Natural killer cell (primary cell): ENCODE measurements at regions not wholly inside any gene's neighbourhood (a gene's known extent, or its start where the extent isn't known, plus 50 kb on each side); places are given as distances from the start of the nearest gene placed in this dataset.

Experiments
- ATAC-seq, 3 donors: fragments of 150-1000 bp in 2 of 3; fragments of 200-7000 bp in 1 of 3; cut with Tn5 transposase; 1 replicate in 1 of 3; 2 replicates in 2 of 3; pipeline ENCODE4 v1.10.0; 2021; ENCODE audit warnings: mild to moderate bottlenecking in 2 of 3, moderate library complexity in 2 of 3
- DNase-seq, 2 donors: peaks; one replicate each; pipeline versions ENCODE4 v3.0.0 to v3.0.0-alpha.2; 2013 to 2021; ENCODE audit warnings: mixed read lengths in 1 of 2
- H3K27ac ChIP-seq: one replicate; pipeline ENCODE4 v1.5.1; 2013; ENCODE audit warnings: mild to moderate bottlenecking, low read length
- H3K27me3 ChIP-seq: one replicate; pipeline ENCODE4 v1.6.1; 2013; ENCODE audit warnings: low read length; ENCODE audit not compliant: control insufficient read depth, insufficient read depth
- H3K36me3 ChIP-seq: one replicate; pipeline ENCODE4 v1.6.1; 2013; ENCODE audit warnings: low read length; ENCODE audit not compliant: control insufficient read depth, insufficient read depth
- H3K4me1 ChIP-seq: one replicate; pipeline ENCODE4 v1.6.1; 2013; ENCODE audit warnings: low read length; ENCODE audit not compliant: control insufficient read depth, insufficient read depth
- H3K4me3 ChIP-seq: one replicate; pipeline ENCODE4 v1.5.1; 2013; ENCODE audit warnings: low read length
- H3K9me3 ChIP-seq: one replicate; pipeline ENCODE4 v1.6.1; 2013; ENCODE audit warnings: low read length; ENCODE audit not compliant: control insufficient read depth, insufficient read depth
- H3K27ac Mint-ChIP-seq, 2 donors: one replicate each; pipeline ENCODE4 v1.8.0; 2022; ENCODE audit warnings: mild to moderate bottlenecking in 2 of 2, mixed read lengths in 2 of 2, moderate library complexity in 1 of 2
- H3K27me3 Mint-ChIP-seq, 2 donors: one replicate each; pipeline ENCODE4 v1.8.0; 2022; ENCODE audit warnings: low read depth in 2 of 2, mixed read lengths in 2 of 2
- H3K36me3 Mint-ChIP-seq: one replicate; pipeline ENCODE4 v1.8.0; 2022; ENCODE audit warnings: mixed read lengths
- H3K4me1 Mint-ChIP-seq, 2 donors: one replicate each; pipeline ENCODE4 v1.8.0; 2022; ENCODE audit warnings: mixed read lengths in 2 of 2
- H3K4me3 Mint-ChIP-seq: one replicate; pipeline ENCODE4 v1.8.0; 2022; ENCODE audit warnings: mild to moderate bottlenecking, moderate library complexity, mixed read lengths
- H3K9me3 Mint-ChIP-seq, 2 donors: one replicate each; pipeline ENCODE4 v1.8.0; 2022; ENCODE audit warnings: mixed read lengths in 2 of 2
- WGBS: methylation state at CpG from one replicate; pipeline ENCODE4 v1.1.7; 2013; ENCODE audit warnings: missing lambda C conversion rate; ENCODE audit not compliant: insufficient coverage; 5-methylcytosine and 5-hydroxymethylcytosine counted together
- intact Hi-C: fragments of 100-400 bp; cut with micrococcal nuclease; formaldehyde crosslinking; loops from one replicate; pipeline ENCODE4 v1.14.2; 2022
- TF ChIP-seq, protein P1 (sequence below): fragments of 200-600 bp; IDR thresholded peaks from one replicate; pipeline ENCODE4 v1.8.0; 2022; ENCODE audit warnings: antibody characterized with exemption

DNA sequence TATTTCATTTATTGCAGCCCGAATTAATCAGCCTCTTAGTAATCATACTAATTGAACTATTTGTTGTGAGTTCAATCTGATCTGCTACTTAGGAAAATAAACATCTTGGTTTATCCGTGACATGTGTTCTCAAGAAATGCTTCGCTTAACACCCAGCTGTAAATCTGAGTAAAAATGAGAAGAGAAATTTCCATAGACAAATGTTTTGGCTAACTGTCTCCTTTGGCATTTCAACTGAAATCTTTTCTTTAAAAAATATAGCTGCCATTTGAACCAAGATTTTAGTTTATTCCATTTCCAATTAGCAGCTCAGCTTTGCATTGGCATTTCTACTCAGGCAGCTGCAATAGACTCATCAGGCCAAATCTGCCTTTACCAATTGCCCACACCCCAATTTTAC is 180.5 kb upstream of the PTER start:
- TF ChIP-seq, protein P1, sequence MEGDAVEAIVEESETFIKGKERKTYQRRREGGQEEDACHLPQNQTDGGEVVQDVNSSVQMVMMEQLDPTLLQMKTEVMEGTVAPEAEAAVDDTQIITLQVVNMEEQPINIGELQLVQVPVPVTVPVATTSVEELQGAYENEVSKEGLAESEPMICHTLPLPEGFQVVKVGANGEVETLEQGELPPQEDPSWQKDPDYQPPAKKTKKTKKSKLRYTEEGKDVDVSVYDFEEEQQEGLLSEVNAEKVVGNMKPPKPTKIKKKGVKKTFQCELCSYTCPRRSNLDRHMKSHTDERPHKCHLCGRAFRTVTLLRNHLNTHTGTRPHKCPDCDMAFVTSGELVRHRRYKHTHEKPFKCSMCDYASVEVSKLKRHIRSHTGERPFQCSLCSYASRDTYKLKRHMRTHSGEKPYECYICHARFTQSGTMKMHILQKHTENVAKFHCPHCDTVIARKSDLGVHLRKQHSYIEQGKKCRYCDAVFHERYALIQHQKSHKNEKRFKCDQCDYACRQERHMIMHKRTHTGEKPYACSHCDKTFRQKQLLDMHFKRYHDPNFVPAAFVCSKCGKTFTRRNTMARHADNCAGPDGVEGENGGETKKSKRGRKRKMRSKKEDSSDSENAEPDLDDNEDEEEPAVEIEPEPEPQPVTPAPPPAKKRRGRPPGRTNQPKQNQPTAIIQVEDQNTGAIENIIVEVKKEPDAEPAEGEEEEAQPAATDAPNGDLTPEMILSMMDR, result no peak
- H3K27me3 ChIP-seq, result no peaks in the 10 kb centered on the region
- no peak for DNase-seq
- no peaks in the 10 kb centered on the region for H3K4me1 ChIP-seq
- Mint-ChIP-seq H3K36me3 (no peaks in the 10 kb centered on the region), H3K27me3 (no peaks in the 10 kb centered on the region), H3K4me1 (no peaks in the 10 kb centered on the region), H3K4me3 (no peak overlapping the region), H3K27ac (no peak overlapping the region), H3K9me3 (peaks cover 10 to 13% of the 10 kb centered on the region in 2 donors)
- 89% methylated on average over 3 of the region's 3 CpGs for WGBS
- no peaks in the 10 kb centered on the region for H3K9me3 ChIP-seq
- intact Hi-C loops, result no loop called here
- no peak for ATAC-seq
- H3K27ac ChIP-seq, result no peak overlapping the region
- no peaks in the 10 kb centered on the region for H3K36me3 ChIP-seq
- H3K4me3 ChIP-seq, result no peak overlapping the region

DNA sequence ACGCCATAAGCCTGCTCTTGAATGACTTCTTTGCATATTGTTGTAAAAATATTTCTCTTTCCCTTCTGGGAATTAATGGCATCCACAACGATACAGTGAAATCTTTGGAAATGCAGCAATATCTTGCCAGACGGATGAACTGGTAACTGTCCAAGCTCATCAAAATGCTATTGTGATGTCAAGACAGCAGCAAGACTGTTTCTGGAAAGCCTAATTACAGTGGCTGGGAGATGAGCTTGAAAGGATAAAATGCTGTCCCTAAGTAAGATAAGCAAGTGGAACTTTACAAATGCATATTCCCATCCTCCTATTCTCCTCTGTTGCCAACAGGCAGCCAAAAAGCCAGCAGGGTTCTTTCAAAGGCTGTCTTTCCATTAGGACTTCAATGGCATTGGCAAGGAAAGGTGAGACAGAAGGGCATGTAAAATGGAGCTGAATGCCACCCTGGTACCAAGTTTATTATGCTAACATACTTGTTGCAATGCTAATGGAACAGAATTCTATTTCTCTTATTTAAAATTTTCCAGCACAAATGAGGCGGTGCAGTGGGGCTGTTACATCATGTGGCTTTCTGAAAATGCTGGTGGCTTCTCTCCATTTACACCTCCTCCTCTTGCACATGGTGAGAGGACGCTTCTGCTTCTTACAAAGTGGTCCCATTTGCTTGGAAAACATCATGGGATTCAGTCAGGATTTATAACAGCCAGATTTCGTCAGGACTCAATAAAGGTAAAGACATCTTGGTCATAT is 178.3 kb upstream of the PTER start:
- DNase-seq (no peak), ATAC-seq (no peak)
- H3K27ac ChIP-seq, result no peak overlapping the region
- no peaks in the 10 kb centered on the region for H3K36me3 Mint-ChIP-seq
- WGBS, result 82% methylated on average over 6 of the region's 6 CpGs
- peaks cover 3 to 11% of the 10 kb centered on the region in 2 donors for H3K9me3 Mint-ChIP-seq
- no peak overlapping the region for H3K4me3 Mint-ChIP-seq
- intact Hi-C loops, result no loop called here
- H3K27ac Mint-ChIP-seq, result no peak overlapping the region
- H3K4me1 ChIP-seq, result no peaks in the 10 kb centered on the region
- no peaks in the 10 kb centered on the region for H3K36me3 ChIP-seq
- no peak overlapping the region for H3K4me3 ChIP-seq
- TF ChIP-seq, protein P1, result no peak
- no peaks in the 10 kb centered on the region for H3K4me1 Mint-ChIP-seq
- no peaks in the 10 kb centered on the region for H3K27me3 Mint-ChIP-seq
- no peaks in the 10 kb centered on the region for H3K9me3 ChIP-seq
- no peaks in the 10 kb centered on the region for H3K27me3 ChIP-seq

DNA sequence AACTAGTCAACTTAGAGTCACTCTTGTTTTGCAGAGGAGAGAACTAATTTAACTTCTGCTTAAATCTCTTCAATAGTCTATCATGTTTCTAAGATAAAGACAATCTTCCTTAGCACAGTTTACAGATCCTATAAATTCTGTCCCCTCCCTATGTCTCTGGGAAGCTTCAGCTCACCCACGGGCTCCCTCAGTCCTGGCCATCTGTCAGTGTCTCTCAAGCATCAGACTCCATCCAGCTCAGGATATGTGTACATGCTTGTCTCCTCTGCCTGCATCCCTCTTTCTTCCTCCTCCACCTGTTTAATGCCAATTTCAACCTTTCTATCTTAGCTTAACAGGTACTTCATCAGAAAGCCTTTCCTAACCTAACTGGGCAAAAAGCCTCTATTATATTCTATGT is 177.1 kb upstream of the PTER start:
- ATAC-seq (no peak), DNase-seq (no peak)
- TF ChIP-seq, protein P1, result no peak
- no peaks in the 10 kb centered on the region for H3K36me3 Mint-ChIP-seq
- H3K4me3 Mint-ChIP-seq, result no peak overlapping the region
- Histone ChIP-seq H3K4me3 (no peak overlapping the region), H3K27me3 (no peaks in the 10 kb centered on the region), H3K4me1 (no peaks in the 10 kb centered on the region), H3K36me3 (no peaks in the 10 kb centered on the region), H3K9me3 (no peaks in the 10 kb centered on the region), H3K27ac (no peak overlapping the region)
- 72% methylated on average over 1 of the region's 1 CpG for WGBS
- H3K27ac Mint-ChIP-seq, result no peak overlapping the region
- H3K4me1 Mint-ChIP-seq, result no peaks in the 10 kb centered on the region
- intact Hi-C loops, result no loop called here
- H3K9me3 Mint-ChIP-seq, result peaks cover 3 to 8% of the 10 kb centered on the region in 2 donors
- H3K27me3 Mint-ChIP-seq, result no peaks in the 10 kb centered on the region

DNA sequence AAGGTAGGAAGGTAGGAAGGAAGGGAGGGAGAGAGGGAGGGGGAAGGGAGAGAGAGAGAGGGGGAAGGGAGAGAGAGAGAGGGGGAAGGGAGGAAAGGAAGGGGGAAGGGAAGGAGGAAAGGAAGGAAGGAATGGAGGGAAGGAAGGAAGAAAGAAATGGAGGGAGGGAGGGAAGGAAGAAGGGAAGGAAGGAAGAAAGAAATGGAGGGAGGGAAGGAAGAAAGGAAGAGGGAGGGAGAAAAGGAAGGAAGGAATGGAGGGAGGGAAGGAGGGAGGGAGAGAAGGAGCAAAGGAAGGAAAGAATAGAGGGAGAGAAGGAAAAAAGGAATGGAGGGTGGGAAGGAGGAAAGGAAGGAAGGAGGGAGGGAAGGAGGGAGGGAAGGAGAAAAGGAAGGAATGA is 176.4 kb upstream of the PTER start:
- H3K4me3 Mint-ChIP-seq, result no peak overlapping the region
- H3K27me3 Mint-ChIP-seq, result no peaks in the 10 kb centered on the region
- H3K9me3 ChIP-seq, result no peaks in the 10 kb centered on the region
- H3K36me3 Mint-ChIP-seq, result no peaks in the 10 kb centered on the region
- ATAC-seq (no peak), DNase-seq (no peak)
- intact Hi-C loops, result no loop called here
- peaks cover 3 to 8% of the 10 kb centered on the region in 2 donors for H3K9me3 Mint-ChIP-seq
- no peaks in the 10 kb centered on the region for H3K27me3 ChIP-seq
- H3K27ac Mint-ChIP-seq, result no peak overlapping the region
- no peaks in the 10 kb centered on the region for H3K4me1 ChIP-seq
- H3K36me3 ChIP-seq, result no peaks in the 10 kb centered on the region
- H3K4me3 ChIP-seq, result no peak overlapping the region
- TF ChIP-seq, protein P1, result no peak
- no peak overlapping the region for H3K27ac ChIP-seq
- no peaks in the 10 kb centered on the region for H3K4me1 Mint-ChIP-seq
